HG03159 (cell line): ENCODE measurements at regions not wholly inside any gene's neighbourhood (a gene's known extent, or its start where the extent isn't known, plus 50 kb on each side); places are given as distances from the start of the nearest gene placed in this dataset.

Experiments
- ATAC-seq: cut with Tn5 transposase; IDR thresholded peaks from one replicate; pipeline ENCODE4 v1.9.1; 2021; ENCODE audit warnings: mild to moderate bottlenecking, moderate library complexity; ENCODE audit not compliant: unreplicated experiment

DNA sequence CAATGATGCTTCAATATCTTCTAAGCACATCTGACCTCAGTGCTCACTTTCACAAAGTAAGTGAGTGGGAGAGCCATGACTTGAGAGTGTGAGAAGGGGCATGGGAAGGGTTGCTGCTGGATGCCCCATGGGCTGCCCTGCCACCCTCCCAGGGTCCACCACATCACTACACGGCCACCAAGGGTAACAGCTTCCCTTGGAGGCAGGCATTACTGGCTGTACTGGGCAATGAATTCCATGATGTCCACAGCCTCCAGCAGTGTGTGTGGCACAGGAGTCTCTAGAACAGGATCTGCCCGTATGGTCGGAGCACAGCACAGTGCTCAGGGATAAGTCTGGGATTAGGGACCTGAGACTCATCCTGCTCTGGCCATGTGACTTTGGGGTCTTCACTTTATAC is 481.0 kb upstream of the MYT1L start:
- no peak for ATAC-seq

DNA sequence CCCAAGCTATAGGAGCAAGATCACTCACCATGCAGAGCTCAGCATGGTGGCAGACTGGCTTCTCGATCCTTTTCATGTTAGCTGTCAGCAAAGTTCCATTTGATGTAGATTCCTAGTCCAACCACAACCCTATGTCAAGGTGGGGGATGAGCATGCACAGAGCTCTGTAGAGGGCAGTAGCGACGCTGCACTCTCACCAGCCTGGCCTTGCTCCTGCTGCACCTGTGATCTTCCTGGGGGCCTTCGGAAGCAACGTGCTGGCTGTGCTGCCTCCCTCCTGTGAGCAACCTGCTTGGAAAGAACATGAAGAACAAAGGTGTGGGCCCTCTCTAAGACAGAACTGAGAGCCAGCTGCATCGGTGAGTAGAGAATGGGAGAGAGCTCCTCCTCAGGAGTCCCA is 479.4 kb upstream of the MYT1L start:
- ATAC-seq: no peak

DNA sequence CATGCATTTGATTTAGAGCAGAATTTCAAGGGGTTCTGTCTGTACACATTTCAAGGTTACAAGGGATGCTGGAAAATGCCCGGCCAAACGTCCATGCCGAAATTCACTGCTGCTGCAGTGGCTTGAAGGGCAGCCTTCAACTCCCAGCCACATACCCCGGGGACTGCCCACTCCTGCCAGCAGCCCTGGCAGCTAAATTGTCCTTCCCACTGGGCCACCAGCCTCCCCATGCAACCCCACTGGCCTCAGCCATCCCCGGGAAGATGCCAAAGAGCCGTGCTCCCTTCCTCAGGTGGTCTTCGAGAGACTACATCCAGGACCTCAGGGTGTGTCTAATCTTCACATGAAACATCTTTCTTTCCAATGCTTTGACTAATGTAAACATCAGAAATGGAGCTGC is 478.7 kb upstream of the MYT1L start:
- no peak for ATAC-seq

DNA sequence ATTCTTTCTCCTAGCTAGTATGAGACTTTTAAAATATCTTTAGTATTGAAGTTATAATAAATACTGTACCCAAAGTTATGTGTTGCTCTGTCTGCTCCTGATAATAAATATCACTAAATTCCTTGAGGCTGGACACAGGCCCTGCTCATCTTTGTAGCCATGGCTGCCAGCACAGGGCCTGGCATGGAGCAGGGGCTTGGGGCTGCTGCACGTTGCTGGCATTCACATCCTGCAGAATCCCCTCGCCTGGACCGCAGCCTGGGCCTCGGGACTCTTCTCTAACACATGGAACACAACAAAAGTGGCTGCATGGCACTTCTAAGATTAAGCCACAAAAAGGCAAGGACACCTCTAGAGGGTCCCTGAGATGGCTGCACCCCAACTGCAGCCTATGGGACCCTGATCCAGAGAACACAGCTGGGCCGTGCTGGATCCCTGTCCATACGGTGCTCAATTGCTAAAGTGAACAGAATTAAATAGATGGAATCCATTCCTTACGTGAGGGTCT is 477.5 kb upstream of the MYT1L start:
- no peak for ATAC-seq

DNA sequence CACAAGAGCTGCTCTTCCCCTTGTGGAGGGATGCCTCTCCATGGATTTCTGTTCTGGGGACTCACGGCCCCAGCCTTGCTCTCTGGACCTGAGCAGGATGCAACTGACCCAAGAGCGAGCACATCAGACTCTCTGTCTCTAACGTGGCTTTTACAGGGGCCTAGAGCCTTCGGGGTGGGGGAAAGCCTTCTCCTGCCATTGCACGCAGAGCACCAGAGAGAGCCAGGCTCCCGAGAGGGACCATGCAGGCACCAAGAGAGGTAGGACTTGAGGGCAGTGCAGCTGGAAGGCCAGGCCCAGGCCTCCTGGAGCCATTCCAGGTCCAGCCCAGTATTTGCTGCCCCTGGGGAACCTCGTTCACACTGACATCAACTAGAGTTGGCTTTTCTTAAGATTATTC is 475.6 kb upstream of the MYT1L start:
- ATAC-seq: no peak

DNA sequence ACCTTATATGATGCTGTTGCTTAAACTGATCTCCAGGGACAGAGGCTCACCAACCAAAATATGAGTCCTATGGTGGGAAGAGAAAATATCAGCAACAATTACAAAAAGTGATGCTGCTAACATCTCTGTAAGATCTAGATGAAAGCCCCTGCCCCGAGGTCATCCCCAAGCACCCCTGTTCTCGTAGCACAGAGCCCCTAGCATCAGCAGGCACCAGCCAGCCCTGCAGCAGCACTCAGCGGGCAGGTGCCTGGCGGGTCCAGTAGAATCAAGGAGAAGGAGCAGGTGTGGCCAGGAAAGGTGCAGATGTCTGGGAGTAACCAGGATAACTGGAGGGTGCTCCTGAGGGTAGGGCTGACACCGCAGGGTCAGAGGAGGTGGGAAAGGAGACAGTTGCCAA is 474.2 kb upstream of the MYT1L start:
- ATAC-seq: no peak

DNA sequence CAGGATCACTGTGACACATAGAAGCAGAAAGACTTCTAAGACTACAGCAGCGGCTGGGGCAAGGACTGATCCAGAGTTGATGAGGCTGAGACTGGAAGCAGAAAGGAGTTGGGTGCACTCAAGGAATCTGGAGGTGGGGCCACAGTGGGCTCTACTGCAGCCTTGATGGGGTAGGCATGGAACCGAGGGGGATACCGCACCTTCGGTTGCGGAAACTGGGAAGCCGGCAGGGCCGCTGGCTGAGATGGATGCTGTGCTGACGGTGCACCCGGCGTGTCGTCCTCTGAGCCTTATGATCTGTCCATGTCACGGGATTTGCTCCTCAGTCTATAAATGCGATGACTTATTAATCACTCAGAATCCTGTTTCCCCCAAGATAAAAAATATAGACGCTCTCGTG is 473.5 kb upstream of the MYT1L start:
- ATAC-seq: no peak

DNA sequence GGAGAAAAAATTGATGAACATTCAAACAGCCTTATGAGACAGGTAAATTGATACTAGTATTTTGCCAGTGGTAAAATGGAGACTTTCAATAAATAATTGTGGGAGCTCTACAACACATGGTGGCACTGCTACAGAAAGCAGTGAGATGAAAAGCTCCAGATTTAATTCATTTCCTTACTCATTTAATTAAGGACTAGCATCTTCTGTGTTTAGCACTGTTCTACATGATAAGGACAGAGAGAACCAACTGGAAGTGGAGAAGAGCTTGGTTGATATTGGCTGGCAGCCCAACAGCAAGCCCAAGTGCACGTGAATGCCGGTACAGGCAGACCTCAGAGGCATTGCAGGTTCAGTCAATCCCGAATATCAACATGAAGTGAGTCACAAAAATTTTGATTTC is 470.4 kb upstream of the MYT1L start:
- ATAC-seq: no peak

DNA sequence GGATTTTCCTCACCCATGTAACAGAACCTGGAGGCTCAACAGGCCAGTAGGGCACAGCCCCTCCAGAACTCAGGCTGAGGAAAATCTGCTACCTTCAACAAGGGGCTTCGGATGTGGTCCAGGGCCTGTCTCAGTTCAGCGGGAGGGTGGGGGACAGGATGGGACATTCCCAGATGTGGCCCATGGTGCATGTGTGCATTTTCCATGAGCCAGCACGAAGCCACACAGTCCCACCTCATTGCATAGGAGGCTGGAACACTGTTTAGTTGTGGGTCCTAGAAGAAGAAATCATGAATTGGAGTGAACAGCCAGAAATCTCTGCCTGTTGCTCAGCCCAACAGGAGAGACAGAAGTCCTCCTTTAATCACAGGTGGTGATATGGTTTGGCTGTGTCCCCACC is 469.6 kb upstream of the MYT1L start:
- ATAC-seq: no peak

DNA sequence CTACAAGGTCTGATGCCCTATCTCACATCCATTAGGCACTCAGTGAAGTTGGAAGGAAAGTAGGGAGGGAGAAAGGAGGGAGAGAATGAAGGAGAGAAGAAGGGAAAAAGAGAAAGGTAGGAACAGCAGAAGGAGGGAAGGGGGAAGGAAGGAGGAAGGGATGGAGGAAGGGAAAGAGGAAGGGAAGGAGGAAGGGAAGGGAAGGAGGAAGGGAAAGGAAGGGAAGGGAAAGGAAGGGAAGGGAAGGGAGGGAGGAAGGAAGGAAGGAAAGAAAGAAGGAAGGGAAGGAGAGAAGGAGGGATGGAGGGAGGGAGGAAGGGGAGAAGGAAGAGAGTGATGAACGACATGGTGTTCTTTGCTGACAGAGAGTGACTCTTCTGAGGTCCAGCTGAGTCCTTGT is 468.9 kb upstream of the MYT1L start:
- ATAC-seq: no peak

DNA sequence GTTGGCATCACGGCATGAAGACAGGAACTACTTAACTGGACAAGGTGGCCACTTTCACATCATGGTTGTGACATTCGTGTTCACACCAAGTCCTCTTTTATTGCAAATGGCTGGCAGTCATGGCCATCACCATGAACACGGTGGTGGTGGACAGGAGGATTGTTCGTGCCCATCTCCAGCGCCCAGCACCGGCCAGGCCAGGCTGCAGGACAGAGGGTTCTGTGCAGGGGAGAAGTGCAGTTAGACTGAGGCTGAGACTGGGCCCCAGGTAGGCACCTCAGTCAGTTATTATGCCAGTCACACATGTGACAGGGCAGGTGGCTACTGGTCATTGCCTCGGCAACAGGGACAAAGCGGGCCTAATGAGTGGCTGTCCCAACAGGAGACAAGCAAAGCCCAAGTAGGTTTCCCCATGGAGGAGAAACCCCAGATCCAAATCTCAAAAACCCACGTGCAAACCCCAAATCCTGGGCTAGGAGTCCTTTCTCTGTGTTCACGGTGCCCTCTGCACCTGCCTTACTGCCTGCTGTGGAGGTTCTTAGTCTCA is 468.1 kb upstream of the MYT1L start:
- ATAC-seq: no peak

DNA sequence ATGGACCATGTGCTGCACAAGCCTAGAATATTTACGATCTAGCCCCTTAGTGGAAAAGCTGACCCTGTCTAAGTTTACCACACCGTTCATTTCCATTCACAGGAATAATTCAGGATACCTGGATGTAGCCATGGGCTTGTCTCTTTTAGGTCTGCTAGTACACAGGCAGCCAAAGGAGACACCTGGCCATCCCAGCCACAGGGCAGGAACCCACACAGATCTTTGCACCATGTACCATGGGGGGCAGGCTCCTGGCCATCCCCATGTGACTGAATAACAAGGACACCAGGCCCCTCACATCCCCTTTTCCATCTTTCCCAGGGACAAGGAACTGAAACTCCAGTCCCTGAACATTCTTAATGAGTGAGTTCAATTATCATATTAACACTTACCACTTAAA is 467.3 kb upstream of the MYT1L start:
- ATAC-seq: no peak

DNA sequence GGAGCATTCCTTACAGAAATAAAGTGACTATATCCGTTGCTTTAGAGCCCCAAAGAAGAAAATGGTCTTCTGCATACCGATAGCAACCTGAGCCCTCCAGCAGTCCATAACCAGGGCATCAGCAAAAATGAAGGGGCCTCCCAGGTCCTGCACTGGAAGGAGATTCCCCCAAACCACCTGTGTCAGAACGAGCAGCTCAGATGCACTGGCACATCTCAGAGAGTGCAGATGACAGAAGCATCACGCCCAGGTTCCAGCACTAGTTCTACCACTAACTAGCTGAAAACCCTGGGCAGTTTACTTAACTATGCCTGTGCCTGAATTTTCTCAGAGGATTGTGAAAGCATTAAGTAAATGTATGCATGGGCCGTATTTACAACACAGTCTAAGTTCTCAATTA is 466.7 kb upstream of the MYT1L start:
- no peak for ATAC-seq

DNA sequence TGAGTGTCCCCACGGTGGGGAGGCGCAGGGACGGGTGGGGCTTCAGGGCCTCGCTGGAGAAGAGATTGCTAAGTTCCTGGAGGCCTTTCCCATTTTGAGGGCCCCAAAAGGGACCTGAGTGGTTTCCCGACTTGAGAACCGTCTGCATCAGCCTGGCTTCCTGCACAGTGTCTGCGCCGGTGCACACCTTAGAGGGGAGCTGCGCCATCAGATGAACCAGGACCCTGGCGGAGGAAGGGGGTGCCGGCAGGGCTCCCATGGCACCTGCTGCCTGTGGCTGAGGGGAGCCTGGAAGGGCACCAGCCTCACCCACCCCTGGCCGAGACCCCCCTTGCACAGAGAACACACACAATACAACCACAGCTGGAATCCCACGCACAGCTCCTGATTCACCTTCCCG is 465.1 kb upstream of the MYT1L start:
- no peak for ATAC-seq

DNA sequence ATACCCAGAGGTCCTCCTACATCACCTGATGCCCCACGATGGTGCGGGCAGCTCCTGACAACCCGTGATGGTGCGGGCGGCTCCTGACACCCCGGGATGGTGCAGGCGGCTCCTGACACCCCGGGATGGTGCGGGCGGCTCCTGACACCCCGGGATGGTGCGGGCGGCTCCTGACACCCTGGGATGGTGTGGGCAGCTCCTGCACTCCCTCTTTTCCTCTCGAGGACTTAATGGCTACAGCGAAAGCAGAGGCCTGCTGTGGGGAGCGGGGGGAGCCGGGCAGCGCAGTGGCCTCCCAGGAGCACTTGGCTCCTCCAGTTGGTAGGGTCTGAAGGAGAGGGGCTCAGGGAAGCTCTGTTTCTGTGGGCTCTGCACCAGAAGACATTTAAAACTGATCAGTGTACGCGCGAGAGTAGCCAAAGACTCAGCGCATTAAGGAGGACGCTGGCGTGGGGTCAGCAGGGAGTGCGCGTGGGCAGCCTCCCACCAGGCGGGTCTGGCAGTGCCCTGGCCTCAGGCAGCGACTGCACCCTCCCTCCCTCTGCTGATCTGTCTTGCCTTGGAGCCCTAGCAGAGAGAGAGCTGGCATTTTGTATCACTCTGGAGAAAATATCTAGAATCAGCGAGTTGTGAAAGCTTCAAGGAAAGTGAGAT is 464.5 kb upstream of the MYT1L start:
- no peak for ATAC-seq

DNA sequence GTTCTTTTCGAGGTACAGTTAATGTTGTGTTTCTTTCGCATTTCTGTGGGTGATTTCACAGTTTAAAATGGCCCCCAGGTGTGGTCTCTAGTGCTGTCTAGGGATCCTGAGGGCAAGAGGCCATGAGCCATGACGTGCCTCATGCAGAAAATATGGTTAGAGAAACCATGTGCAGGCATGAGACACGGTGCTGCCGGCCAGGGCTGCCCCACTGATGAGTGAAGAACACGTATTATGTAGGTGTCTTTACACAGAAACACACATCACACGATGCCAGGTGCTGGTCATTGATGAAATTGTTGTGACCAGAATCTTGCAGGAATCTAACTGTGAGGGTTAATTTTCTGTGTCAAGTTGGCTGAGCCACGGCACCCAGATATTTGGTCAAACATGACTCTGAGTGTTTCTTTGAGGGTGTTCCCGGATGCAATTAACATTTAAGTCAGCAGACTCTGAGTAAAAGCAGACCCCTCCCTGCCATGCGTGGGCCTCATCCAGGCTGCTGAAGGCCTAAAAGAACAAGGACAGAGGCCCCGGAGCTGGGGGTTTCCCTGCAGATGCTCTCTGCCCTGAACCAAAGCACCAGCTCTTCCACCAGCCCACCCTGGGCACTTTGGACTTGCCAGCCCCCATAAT is 463.0 kb upstream of the MYT1L start:
- ATAC-seq: no peak

DNA sequence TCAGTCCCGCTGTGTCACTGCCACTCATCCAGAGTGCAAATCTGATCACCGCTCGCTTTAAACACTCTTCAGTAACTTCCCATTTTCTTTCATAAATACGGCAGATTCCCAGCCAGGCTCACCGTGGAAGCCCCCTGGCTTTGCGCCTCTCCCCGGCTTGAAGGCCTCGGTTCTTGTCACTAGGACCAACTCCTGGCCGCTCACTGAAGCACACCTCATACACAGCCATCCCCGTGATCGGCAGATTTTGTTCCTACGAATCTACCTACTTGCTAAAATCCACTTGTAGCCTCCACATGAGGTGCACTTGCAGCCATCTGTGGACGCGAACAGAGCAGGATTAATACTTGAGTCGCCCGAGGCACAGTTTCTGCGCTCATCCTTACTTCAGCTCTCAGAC is 462.4 kb upstream of the MYT1L start:
- no peak for ATAC-seq

DNA sequence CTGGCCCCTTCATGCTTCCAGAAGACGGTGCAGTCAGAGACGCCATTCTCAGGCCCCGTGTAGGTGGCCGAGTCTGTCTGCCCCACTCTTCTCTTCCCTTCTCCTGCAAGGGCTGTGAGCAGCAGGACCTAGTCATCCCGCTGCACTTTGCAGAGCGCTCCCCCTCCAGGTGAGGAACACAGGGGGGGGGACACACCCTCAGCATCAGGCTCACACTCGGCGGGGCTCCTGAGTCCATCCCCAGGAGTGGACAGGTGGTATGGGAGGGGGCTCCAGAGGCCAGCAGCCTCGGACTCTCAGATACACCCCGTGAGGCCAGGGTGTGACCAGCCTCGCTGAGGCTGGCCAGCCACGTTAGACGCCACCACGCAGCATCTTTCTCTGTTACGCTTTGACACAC is 460.5 kb upstream of the MYT1L start:
- ATAC-seq: no peak

DNA sequence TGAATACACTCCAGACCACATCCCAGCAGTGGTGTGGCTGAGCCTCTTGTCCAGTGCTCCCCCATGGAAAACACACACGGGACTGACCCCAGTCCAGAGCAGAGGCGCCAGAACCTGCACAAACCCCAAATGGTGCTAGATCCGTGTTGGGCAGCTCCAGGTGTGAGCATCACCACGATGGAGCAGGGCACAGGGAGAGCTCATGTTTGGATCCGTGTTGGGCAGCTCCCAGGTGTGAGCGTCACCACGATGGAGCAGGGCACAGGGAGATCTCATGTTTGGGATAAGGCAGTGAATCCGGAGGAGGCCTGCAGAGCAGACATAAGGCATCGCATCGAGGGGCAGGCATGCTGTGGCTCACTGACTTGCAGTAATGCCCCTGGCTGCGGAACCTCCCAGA is 460.0 kb upstream of the MYT1L start:
- no peak for ATAC-seq

DNA sequence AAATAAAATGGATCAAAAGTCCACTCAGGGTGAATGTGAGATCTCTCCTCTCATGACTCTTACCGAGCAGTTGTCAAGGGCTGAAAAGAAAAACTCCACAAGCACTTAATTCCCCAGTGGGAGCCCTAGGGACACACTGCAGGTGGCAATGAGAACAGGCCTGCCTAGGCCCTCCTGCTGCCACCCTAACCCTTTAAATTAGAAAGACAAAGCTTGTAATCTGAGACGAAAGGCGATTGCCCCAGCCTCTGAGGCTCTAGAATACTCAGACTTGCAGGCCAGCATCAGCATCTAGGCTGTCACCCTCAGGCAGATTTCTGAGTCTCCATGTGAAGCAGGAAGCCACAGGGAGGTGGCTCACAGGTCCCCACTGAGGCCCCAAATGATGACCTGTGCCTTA is 457.0 kb upstream of the MYT1L start:
- ATAC-seq: no peak

DNA sequence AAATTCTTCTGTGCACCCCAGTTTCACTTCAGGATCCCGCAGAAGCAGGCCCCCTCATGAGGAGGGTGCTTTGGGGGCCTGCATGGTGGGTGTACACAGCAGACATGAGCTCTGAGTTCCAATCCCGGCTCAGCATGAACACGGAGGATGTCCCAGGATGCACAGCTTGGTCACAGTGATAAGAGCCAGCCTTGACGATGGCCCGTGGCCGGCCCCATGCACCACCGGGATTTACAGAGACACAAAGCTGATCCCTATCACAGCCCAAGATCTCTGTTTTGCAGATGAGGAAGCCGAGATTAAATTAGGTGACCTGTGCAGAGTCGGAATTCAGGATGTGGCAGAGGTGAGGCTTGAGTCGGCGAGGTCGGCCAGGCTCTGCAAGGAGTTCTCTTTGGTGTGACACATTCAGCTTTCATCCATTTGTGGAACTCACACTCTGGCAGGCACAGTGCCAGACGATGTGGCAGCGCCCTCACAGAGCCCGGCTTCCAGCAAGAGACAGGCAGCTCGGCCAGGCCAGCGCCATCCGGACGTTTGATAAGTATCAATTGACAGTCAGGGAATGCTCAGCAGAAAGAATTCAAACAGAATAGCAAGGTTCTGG is 456.3 kb upstream of the MYT1L start:
- no peak for ATAC-seq

DNA sequence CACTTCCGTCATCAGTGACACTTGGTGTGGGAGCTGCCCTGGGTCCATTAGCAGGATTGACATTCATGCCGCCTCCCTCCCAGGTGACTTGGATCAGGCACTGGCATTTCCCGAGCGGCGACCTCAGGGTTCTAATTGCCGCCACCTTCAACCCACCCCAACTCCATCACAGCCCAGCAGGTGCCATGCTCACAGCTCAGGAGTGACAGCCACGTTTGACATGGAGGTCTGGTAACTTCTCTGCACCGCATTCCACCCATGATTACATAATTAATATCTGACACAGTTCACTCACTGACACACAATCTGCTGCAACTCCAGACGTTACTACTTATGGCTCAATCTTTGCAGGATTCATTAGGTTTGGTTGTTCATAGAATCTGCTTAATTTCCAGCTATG is 450.9 kb upstream of the MYT1L start:
- no peak for ATAC-seq
